ENCODE measurements at regions not wholly inside any gene's neighbourhood (a gene's known extent, or its start where the extent isn't known, plus 50 kb on each side); places are given as distances from the start of the nearest gene placed in this dataset.

DNA sequence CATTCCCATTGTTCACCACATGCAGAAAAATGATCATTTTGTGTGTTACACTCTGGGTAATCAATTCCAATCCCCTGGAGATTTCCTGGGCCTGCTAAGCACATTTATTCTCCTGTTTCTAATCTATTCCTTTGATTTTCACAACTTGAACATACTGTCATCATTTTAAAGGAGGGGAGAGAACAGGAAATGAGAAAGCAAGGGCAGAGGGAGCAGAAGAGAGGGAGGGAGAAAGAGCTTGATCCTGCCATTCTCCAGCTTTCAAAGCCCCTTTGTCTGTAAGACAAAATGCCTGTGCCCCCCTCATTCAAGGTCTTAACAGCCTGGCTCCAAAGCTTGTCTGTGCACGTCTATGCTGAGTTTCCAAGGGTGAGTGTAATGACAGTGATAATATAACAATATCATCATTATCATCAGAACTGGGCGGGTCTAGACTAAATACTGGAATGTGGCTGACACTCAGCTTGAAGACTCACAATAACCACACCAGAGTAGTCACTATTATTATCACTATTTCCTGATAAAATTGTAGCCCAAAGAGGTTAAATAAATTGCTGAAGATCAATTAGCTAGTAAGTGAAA is 164.4 kb upstream of the KLHL29 start:
- no peak for DNase-seq (ENCODE audit: low read depth in 2 of 3, low spot score in 2 of 3)

DNA sequence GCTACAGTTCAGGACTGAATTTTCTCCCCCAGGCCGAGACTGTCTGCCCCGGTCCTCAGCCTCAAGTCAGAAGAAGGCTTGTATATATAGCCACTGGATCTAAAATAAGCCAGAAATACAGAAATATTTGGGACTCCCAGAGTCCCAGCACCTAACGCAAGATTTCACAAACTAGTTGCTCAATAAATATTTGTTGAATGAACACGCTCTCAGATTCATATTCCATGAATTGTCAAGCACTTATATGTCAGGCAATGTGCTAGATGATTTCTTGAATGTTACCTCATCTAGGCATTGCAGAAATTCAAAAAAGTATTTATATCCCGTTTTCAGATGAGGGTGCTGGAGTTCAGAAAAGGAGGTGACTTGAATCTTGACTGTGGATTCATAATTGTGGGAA is 163.7 kb upstream of the KLHL29 start:
- DNase-seq (ENCODE audit: low read depth in 2 of 3, low spot score in 2 of 3), result no peak

DNA sequence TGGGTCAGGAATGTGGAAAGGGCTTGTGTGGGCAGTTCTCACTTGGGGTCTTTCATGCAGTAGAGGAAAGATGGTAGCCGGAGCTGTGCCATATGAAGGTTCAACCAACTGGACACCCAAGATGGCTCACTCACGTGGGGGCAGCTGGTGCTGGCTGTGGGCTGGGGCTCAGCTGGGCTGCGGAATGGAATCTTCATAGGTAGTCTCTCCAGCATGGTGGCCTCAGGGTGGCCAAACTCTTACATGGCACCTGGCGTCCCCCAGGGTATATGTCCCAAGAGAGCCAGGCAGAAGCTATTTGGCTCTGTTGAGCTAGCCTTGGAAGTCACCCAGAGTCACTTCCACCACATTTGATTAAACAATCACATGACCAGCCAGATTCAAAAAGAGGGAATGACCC is 163.1 kb upstream of the KLHL29 start:
- DNase-seq (ENCODE audit: low read depth in 2 of 3, low spot score in 2 of 3), result no peak

DNA sequence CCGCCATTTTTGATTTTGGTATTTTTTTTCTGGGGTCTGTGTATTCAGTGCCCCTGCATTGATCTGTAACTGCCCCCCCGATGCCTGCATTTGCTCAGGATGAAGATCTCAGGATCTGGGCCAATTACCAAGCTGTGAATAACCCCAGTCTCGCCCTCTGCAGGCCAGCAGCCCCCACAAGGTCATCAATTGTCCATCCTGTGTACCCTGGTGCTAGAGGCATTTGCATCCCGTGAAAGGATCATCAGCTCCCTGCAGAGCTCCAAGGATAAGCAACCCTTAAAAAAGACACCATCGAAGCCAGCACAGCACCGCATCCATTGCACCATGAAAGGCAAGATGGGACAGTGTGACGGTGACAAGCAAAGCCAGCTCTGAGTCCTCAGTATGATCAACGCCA is 154.1 kb upstream of the KLHL29 start:
- DNase-seq (ENCODE audit: low read depth in 2 of 3, low spot score in 2 of 3), result no peak

DNA sequence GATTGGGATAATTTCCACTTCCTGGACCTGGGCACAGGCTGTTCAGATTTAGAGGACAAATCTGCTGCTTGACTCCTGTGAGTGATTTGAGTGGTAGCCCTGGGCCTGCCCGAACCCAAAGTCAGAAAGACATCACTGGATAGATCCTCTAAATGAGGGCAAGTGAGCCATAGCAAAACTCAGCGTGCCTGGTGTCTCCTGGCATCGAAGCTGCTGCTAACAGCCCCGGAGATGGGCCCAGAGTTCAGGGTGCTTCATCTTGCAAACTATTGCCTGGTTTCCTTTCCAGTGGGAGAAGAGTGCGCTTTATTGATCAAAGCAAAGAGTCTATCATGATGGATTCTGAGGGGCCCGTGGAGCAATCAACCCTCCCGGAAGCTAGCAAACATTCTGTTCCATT is 153.1 kb upstream of the KLHL29 start:
- no peak for DNase-seq (ENCODE audit: low read depth in 2 of 3, low spot score in 2 of 3)

DNA sequence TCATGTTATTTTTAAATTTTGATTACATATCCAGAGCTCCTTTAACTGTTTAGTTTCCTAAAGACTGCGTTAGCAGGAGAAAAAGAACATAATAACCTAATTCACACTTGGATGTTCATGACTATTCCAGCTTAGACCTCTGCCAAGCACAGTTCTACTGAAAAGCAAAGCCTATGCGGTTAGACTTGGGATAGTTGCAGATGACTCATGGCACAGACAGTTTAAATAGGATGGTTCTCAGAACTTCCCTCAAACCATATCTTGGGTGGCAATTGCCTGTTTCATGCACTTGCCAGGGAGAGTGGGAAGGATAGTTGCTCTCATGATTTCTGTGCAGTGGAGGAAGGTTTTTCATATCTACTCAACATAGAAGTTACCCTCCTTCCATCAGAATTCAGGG is 149.7 kb upstream of the KLHL29 start:
- DNase-seq (ENCODE audit: low read depth in 2 of 3, low spot score in 2 of 3), result no peak

DNA sequence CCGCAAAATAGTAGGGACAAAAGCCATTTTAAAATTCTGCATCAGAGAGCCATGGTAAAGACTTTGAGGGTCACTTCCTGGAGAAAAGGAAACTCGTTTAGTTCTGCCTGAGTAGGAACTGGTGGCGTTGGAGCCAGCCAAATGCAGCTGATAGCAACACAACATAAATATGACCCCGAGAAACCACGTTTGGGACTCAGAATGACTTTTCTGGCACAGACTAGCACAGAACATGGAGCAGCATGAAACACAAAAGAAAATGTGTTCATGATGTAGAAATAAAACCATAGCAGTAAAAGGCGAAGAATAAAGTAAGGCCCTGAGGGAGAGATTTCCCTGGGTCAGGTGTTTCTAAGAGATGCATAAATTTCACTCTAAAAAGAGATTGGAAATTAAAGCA is 149.2 kb upstream of the KLHL29 start:
- DNase-seq (ENCODE audit: low read depth in 2 of 3, low spot score in 2 of 3), result no peak

DNA sequence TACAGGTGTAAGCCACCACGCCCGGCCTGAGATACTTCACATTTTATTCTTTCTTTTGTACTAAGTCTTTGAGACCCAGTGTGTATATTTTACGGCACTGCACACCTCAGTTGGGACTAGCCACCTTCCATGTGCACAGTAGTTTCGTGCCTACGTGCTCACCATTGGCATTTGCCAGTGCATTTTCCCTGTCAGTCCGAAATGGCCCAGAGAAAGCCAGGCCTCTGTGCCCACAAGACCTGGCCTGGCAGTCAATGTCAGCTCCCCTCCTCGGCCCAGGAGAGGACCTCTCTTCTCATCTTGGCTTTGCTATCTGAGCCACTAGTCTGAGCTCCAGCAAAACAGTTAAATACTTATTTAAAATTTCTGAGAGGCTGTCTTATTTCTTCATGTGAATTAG is 147.8 kb upstream of the KLHL29 start:
- no peak for DNase-seq (ENCODE audit: low read depth in 2 of 3, low spot score in 2 of 3)

DNA sequence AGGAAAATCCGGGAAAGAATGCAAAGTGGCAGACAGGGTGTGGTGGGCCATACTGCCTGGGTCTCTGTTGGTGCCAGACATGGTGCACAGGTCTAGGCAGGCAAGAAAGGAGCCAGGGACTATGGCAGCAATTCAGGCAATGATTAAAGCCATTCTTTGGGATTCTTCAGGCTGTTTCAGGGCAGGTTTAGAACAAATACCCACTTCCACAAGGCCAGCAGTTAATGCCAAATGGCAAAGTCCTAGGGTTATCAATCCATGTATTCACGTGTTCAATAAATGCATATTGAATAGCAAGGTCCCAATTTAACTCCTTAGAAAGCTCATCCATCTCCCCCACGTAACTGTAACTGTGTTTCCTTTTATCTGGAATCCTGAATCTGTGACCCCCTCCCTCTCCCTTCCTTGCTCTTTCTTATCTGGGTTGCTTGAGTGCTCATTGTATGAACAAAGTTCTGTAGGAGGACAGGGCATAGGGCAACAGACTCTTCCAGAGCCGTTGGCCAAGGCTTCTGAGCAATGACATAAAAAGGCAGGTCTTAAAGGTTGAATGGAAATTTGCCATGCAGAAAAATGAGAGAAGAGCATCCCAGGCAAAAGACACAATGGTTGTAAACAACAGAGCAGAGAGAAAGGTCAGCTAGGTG is 146.8 kb upstream of the KLHL29 start:
- DNase-seq (ENCODE audit: low read depth in 2 of 3, low spot score in 2 of 3), result no peak

DNA sequence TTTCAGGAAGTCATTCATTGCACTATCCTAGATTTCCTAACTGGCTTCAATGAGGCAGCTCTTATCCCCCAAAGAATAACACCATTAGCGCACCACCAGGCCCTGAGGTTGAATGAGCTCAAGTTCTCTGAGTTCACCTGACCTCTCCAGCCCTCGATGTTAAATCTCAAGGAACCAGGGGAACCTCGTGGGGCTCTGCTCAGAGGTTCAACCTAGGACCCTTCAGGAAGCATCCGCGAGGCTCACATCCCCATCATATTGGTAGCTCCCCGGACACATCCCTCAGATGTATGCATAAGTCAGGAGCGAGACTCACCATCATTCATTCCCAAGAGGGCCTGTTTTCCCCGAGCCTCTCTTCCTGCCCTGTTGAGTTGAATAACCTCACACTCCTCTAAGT is 145.6 kb upstream of the KLHL29 start:
- no peak for DNase-seq (ENCODE audit: low read depth in 2 of 3, low spot score in 2 of 3)

DNA sequence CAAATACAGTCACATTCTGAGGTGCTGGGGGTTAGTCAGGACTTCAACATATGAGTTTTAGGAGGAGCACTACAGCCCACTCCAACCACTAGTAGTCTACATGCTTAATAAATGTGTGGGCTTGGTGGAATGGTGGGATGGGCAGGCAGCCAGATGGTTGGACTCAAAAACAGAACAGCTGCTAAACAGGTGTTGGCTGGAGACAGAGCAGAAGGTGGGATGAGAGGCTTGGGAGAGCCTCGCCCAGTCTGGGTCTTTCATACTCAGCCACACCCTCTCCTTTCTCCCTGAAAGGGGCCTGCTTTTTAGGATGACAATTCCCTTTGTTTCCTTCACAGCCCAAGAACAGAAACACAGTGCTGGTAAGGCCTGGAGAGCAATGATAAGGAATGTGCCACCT is 143.9 kb upstream of the KLHL29 start:
- DNase-seq (ENCODE audit: low read depth in 2 of 3, low spot score in 2 of 3), result no peak

DNA sequence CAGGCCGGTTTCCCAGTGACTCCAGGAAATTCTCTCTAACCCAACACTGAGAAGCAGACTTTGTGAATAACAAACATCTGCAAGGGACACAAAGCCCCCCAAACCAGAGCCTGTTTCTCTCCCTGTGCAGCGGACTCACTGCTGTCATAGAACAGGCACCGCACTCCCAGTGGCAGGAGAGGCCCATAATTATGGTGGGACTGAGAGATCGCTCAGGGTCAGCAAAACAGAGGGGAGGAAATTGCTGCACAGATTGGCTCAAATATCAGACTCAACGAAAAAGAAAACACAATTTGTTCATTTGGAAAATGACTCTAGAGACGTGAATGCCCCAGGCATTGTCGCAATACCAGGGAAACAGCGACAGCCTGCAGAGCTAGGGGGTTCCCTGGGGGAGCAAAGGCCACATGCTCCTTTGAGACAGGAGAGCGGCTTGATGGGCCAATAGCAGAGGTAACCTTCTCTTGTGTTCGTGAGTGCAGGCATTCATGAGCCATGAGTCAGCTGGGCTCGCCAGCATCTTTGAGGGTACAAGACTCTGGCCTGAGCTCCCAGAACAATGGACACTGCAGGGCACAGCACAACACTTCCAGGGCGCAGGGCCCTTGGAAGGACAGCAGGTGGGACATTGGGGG is 143.3 kb upstream of the KLHL29 start:
- no peak for DNase-seq (ENCODE audit: low read depth in 2 of 3, low spot score in 2 of 3)

DNA sequence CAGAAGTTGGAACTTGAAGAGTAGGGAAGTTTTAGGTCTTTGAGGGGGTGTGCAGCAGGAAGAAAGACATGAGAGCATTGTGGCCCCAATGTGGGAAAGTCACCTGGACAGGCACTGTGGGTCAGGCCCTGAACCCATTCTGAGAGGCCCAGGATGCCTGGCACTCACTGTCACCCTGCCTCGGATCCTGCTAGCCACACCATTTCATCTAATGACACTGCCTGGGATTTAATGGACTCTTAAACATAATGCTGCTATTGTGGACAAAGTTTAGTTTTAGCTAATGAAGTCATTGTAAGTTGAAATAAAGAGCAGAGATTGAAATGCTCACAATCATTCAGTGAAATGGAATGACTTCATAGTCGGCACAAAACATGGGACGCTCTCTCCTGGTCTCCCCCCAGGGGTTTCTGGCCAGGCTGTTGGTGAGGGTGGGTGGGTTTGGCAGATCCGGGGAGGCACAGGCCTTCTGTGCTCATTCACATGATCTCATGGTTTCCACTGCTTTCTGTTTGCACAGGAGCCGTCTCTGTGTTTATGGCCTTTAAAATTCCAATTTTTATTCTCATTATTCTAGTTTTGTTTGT is 141.8 kb upstream of the KLHL29 start:
- DNase-seq (ENCODE audit: low read depth in 2 of 3, low spot score in 2 of 3), result no peak

DNA sequence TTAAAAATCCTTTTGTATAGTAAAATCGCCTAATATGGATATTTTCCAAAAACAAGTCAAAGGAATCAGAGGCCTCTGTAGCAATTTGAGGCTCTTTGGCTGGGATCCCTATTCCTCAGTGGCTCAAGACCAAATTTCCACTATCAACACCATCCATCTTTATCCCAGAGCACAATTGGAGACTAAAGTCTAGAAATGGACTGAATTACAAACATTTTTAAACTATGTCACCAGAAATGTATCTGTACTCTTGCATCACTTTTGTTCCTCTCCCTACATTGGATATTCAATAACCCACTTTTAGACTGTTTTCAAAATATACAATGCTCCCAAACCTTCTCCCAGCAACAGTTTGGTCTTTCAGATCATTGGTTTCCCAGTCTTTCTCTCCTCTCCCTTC is 140.4 kb upstream of the KLHL29 start:
- no peak for DNase-seq (ENCODE audit: low read depth in 2 of 3, low spot score in 2 of 3)

DNA sequence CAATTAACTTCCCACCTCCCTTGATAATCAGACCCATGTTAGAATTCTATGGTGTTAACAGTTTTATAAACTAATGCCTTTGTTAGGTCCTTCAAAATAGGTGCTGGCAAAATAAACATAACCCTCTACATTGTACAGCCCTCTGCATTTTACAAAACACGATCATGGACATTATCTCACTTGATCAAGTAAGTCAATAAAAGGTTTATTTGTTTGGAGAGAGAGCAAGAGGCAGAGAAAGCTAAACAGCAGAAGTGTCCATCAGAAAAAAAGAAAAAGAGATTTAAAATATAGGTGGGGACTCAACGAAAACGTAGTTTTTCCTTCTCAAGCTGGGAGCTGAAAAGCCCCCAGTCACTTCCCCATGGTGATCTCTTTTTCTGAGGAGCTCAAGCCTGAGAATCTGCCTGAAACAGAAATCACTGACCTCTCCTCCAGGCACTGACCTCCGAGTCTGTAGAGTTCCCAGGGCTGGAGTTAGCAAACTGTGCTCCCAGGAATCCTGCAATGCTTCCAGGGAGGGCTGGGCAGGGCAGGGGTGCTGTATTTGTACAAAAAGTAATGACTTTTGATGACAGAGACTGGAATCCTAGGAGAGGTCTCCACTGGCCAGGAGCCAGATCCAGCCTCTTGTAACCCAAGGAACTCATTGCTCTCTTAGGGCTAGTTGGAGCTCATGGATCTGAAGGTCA is 137.8 kb upstream of the KLHL29 start:
- no peak for DNase-seq (ENCODE audit: low read depth in 2 of 3, low spot score in 2 of 3)

DNA sequence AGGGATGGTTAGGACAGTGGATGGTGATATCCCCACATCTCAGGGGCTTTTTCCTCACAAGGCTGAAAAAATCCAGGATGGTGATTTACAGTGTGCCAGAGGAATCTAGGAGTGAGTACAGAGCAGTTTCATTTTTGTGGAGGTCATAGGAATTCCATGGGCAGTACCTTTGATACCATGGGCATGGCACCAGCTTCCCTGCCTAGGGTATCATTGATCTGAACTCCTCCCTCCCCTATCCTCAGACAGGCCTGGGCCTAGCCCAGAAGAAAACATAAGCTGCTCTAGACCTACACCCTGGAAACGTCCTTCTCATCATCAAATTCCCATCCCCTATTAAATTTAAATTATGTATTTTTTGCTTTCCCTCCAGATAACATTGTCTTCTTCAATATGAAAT is 136.3 kb upstream of the KLHL29 start:
- DNase-seq (ENCODE audit: low read depth in 2 of 3, low spot score in 2 of 3), result no peak

DNA sequence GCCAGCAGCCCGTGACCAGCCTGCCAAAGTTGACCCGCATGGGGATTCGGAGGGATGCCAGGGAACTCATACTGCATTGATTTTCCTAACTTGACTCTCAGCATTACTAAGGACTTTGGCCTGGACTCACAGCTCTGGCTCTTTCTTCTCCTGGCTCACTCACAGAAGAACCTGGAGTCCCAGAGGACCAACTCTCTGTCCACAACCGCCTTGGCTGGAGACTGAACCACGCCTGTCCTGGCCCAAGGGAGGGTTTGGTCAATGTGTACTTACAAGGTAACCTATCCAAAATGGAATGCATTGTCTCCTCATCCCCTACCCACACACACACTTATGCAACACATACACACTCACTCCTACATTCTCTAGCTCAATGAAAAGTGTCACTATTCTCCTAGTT is 135.6 kb upstream of the KLHL29 start:
- no peak for DNase-seq (ENCODE audit: low read depth in 2 of 3, low spot score in 2 of 3)

DNA sequence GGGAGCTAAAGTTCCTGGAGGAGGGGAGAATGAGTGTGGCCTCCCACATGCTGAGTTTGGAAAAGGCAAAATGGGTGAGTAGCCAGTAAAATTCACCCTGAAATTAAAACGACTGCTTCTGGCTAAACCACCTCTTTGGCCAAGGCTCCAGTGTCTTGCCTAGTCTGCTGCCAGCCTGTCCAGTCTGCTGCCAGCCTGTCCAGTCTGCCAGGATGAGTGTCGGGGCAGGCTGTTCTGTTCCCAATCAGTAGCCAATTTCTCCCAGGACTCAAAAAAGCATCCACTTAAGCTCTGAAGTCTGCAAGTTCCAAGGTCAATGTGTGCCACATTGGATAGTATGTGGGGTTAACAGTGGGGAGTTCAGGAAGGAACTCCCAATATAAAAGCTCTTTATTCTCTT is 134.6 kb upstream of the KLHL29 start:
- DNase-seq (ENCODE audit: low read depth in 2 of 3, low spot score in 2 of 3), result no peak

DNA sequence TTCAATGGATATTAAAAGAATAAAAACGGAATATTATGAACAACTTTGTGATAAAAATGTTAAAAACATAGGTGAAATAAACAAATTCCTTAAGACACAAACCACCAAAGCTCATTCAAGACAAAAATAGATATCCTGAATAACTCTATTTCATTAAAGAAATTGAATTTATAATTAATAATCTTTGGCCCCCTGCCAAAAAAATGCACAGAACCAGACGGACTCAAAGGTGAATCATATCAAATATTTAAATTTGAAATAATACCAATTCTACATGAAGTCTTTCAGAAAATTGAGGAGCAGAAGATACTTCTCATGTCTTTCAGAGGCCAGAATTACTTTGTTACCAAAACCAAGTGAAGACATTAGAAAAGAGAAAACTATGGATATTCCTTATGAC is 128.3 kb upstream of the KLHL29 start:
- no peak for DNase-seq (ENCODE audit: low read depth in 2 of 3, low spot score in 2 of 3)

DNA sequence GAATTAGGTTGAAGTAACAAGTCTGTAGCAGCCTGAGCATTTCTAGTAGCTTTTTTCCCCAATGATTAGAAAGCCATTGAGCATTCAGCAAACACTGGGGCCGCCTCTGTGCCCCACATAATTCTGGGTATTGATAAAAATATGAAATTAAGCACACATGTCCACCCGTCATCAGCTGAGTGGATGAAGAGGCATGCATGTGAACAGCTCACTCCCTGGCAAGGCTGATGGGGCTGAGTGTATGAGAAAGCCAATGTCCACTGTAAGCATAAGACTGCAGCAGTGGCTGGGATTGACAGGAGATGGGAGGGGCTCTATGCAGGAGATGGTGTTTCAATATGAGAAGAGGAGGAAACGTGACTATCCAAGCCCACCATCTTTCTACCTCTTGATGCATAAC is 124.4 kb upstream of the KLHL29 start:
- DNase-seq (ENCODE audit: low read depth in 2 of 3, low spot score in 2 of 3), result no peak

DNA sequence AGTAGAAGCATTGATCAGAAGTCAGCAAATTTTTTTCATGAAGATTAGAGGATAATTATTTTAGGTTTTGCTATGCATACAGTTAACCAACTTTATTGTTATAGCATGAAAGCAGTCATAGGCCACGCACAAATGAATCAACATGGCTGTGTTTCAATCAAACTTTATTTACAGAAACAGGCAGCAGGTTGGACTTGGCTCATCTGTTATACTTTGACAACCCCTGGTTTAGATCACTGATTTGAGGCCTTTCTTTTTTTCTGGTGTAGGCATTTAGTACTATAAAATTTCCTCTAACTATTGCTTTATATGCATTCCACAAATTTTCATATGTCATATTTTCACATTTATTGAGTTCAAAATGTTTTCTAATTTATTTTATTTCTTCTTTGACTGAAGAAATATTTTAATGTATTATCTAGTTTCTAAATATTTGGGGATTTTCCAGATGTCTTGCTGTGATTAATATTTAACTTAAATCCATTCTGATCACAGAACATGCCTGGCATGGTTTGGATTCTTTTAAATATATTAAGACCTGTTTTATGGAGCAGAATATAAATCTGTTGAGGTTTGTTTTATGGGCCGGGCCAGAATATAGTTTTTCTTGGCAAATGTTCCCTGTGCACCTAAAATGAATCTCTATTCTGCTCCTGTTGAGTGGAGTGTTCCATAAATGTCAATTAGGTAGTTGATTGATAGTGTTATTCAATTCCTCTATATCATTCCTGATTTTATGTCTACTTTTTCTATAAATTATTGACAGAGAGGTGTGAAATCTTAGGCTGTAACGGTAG is 116.3 kb upstream of the KLHL29 start:
- DNase-seq (ENCODE audit: low read depth in 2 of 3, low spot score in 2 of 3), result no peak

All from hematopoietic multipotent progenitor cell (in vitro differentiated cells).